ENCODE measurements at regions not wholly inside any gene's neighbourhood (a gene's known extent, or its start where the extent isn't known, plus 50 kb on each side); places are given as distances from the start of the nearest gene placed in this dataset.
"Not testable (repeated sequence)": the region's sequence is repeated elsewhere in the genome, so short reads cannot be mapped to it uniquely, and the experiment has no call there.

DNA sequence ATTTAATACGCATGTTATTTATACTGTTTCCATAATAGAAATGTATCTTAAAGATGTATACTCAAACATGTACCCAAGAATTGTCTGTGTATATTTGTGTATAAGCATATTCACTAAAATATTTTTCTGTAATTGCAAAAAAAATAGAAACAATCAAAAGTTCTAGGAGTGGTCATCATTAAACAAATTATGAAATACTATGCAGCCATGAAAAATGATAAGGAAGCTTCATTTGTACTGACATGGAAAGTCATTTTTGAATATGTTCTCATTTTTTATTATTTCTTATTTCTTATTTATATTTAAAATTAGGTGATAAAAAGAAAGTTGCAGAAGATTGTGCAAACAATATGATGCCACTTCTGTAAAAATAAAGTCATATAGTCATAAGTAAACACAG lies 400.0 kb upstream of the AUTS2 start:
- no peak for DNase-seq (ENCODE audit: low spot score)

DNA sequence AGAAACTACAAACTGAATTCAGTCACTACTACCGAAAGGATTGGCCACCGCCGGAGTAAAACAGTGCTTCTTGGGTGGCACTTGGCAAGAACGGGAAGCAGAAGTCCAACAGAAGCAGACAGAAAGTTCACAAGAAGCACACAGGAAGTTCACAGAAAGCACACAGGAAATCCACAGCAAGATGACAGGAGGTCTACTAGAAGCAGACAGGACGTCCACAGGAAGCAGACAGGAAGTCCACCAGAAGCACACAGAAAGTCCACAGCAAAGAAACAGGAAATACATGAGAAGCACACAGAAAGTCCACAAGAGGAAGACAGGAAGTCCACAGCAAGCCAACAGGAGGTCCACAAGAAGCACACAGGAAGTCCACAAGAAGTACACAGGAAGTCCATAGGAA lies 399.2 kb upstream of the AUTS2 start:
- DNase-seq (ENCODE audit: low spot score), result no peak

DNA sequence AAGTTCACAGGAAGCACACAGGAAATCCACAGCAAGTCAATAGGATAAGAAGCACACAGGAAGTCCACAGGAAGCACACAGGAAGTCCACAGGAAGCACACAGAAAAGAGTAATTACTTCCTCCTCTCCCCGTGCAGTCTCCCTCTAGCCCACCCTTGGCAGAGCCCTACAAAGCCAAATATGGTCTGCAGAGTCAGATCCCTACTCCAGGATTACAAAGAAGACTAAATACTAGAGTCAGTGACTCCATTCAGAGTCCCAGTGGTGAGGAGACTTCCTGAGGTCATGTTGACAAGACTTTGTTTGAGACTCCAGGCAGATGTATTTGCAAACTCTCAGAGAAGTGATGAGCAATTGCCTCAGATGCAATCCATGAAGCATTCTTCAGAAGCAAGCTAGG lies 398.6 kb upstream of the AUTS2 start:
- no peak for DNase-seq (ENCODE audit: low spot score)

DNA sequence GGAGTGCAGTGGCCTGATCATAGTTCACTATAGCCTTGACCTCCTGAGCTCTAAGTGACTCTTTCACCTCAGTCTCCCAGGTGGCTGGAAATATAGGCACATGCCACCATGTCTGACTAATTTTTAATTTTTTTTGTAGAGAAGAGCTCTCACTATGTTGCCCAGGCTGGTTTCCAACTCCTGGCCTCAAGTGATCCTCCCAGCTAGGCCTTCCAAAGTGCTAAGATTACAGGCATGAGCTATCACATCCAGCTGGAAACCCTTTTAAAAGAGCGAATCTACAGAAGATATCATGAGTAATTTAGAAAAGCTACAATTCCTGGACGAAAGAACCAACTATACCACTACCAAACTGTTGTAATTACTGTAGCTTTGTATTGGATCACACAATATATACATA lies 394.4 kb upstream of the AUTS2 start:
- DNase-seq (ENCODE audit: low spot score), result no peak

DNA sequence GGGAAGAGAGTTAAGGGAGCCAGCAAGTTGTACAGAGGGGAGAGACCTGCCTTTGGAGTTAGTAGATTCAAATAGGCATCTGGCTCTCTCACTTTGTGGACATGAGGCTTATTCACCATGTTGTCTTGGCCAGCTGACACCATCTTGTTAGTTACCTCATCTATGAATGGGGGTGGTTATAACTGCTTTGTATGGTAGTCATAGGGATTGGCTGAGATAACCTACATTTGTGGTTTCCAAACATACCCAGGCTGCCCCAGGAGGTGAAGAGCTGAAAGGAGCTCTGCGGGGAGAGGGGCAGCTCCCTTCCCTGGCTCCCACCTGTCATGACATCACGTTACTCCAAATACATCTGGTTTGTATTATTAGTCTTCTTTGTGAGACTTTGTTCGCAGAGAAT lies 393.3 kb upstream of the AUTS2 start:
- no peak for DNase-seq (ENCODE audit: low spot score)

DNA sequence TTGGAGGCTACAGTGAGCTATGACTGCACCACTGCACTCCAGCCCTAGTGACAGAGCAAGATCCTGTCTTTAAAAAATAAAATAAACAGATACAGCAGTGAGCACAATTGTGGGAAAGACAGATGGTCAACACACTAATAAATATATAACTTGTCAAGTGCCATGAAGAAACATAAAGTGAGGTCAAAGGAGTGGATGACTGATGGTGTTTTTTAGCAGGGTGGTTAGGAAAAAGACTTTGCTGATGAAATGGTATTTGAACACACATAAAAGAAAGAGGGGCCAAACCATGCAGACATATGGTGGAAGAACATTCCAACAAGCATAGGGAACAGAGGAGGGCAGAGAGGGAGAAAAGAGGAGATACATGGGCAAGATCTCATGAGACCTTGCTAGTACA lies 392.7 kb upstream of the AUTS2 start:
- no peak for DNase-seq (ENCODE audit: low spot score)

DNA sequence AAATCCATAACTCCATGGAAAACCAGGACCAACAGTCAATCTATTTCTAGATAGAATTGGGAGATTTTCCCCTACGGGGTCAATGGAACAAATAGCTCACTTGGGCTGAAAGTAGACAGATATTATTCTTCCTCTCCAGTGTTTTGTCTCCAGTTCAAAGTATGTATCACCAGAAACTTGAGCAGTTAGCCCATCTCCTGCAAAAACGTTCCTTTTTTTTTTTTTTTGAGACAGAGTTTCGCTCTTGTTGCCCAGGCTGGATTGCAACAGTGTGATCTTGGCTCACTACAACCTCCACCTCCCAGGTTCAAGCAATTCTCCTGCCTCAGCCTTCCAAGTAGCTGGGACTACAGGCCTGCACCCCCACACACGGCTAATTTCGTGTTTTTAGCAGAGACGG lies 390.0 kb upstream of the AUTS2 start:
- no peak for DNase-seq (ENCODE audit: low spot score)

DNA sequence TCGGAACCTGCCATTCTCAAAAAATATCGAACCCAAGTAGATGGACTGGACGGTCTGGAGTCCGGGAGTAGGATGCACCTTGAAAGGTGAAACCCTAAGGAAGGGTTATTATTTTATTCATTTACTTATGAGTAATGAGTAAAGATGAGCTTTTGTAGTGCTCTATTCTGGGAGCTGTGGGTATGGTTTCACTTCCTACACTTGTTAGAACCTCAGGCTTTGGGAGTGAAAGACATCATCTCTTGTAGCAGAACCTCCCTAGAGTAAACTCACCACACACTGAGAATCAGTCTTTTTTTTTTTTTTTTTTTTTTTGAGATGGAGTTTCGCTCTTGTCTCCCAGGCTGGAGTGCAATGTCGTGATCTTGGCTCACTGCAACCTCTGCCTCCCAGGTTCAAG lies 389.4 kb upstream of the AUTS2 start:
- no peak for DNase-seq (ENCODE audit: low spot score)

DNA sequence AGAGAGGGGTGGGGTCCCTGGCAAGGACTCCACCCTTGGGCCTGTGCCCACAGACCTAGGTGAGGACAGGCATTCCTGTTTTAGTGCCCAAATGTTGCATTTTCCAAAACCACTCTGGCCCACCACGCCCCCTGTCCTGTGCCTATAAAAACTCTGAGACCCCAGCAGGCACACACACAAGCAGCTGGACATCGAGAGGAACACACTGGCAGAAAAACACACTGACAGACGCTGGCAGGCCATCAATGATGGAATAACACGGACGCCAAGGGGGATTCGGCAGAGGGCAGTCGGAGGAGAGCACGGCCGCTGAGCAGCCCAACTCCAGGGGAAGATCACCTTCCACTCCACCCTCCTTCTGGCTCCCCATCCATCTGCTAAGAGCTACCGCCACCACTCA lies 386.9 kb upstream of the AUTS2 start:
- no peak for DNase-seq (ENCODE audit: low spot score)

DNA sequence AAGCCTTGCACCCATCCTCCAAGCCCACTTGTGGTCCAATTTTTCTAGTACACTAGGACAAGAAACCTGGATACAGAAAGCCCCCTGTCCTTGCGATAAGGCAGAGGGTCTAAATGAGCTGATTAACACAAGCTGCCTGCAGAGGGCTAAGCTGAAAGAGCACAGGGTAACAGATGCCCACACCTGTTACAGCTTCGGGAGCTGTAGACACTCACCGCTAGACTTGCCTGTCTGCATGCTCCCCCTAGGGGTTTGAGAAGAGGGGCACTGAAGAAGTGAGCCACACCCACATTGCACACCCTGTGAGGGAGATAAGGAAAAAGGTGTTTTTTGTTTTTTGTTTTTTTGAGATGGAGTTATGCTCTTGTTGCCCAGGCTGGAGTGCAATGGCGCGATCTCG lies 386.5 kb upstream of the AUTS2 start:
- no peak for DNase-seq (ENCODE audit: low spot score)

DNA sequence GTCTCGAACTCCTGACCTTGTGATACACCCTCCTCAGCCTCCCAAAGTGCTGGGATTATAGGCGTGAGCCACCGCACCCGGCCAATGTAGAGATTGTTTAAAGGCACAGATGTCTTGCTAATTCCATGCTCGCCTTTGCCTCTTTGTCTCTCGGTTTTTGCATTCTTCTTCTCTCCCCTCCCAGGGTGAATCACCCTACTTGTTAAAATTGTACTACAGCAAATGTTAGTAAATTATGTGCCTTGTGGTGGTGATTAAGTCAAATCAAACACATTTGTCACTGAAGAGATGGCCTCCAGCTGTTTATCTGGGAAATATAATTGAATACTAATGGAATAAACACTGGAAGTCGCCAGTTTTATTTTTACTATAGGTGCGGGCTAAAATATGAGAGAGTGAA lies 384.4 kb upstream of the AUTS2 start:
- DNase-seq (ENCODE audit: low spot score), result no peak

DNA sequence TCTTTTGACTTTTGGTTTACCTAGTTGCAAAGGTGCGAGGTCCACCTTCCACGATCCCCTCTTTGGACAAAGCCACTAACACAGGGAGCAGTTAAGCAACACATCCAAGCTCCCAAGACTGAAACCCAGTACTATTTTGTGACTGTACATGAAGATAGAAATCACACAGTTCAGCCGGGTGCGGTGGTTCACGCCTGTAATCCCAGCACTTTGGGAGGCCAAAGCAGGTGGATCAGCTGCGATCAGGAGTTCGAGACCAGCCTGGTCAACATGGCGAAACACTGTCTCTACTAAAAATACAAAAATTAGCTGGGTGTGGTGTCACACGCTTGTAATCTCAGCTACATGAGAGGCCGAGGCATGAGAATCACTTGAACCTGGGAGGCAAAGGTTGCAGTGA lies 382.8 kb upstream of the AUTS2 start:
- not testable (repeated sequence) for DNase-seq (ENCODE audit: low spot score)

DNA sequence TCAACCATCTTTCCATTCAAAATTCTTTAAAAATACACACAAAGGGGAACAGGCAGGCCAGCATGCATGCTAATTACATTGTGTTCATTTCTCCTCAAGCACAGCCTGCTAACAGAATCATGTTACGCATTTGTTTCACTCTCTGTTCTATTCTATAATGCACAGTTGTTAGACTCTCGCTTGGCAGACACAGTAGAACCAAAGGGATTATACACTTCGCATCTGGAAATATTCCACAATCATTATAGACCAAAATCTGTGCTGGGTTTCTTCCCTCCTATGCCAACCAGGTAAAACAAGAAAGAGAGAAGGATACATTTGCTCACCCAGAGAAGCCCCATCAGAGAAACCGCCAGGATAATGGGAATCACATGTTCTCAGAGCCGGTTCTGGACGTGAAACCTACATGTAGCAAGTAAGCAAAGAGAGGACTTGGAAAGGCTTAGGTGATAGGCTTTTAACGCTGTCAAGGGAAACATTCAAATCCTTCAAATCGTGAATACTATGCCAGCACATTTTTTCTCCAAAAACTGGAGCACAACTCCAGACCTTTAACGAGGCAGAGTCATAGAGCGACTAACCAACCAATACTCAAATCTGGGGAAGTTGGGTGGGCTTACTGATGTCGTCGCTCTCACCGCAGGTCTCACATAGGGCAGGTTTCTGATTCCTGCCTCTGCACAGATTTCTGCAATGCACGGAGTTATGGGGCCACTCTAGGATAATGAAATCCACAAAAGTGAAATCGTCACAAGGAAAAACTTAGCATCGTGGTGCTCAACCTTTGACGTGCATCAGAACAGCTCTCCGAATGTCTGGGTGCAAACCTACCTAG lies 380.5 kb upstream of the AUTS2 start:
- DNase-seq (ENCODE audit: low spot score), result no peak

DNA sequence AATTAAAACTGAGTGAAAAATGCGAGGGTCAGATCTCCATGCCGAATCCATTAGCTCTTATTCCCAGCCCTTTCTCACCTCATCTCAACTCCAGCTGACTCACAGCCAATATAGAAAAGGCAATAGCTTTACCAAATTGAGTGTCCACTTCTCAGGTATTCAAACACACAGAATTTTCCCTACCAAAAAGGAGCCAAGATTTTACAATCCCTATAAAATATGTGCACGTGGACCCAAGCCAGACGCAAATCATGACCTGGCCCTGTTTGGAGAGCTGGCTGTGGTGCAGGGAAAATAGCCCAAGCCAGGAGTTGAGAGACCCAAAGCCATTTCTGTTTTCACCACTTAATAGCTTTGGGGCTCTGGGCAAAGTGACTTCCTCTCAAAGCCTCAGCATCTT lies 379.7 kb upstream of the AUTS2 start:
- DNase-seq (ENCODE audit: low spot score), result no peak

DNA sequence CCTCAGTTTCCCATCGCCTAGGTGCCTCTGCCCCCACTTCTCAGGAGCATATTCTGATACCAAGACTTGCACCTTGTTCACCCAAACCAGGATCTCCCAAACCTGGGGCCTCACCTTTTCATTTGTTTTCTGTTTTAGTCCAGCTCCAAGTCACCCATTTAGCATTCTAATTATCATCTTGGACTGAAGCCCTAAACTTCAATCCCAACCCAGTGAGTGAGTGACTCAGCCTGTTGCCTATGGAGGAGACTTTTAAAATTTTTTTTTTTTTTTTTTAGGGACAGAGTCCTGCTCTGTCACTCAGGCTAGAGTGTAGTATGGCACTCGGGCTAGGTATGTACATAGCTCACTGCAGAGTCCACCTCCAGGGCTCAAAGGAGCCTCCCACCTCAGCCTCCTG lies 378.9 kb upstream of the AUTS2 start:
- DNase-seq (ENCODE audit: low spot score), result no peak

DNA sequence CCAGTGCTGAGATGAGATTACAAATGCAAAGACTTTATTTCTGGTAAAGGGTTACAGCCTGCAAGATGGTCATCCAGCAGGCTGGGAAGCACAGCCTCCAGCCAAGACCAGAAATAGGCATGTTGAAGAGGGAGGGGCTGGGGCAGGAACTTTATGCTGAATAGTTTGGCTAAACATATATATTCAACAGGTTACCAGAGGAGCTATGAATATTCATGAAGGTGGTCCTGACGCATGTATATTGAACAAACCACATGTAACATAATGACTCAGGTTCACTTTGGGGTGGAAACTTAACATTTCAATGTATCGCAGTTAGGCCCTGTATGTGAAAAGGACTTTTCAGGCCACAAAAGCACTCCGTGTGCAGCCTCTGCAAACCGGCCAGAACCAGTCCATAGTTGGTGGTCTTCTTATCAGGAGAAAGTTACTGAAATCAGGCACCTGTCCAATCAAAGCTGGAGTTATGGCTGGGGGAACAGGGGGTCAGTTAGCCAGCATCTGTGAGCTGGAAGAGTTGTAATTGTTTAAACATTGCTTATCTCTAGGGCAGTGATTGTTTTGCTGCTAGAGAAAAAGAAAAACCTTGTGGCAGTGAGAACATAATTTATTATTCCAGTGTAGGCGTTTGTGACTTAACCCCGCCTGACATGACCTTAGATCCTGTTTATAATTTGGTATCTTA lies 372.9 kb upstream of the AUTS2 start:
- no peak for DNase-seq (ENCODE audit: low spot score)

DNA sequence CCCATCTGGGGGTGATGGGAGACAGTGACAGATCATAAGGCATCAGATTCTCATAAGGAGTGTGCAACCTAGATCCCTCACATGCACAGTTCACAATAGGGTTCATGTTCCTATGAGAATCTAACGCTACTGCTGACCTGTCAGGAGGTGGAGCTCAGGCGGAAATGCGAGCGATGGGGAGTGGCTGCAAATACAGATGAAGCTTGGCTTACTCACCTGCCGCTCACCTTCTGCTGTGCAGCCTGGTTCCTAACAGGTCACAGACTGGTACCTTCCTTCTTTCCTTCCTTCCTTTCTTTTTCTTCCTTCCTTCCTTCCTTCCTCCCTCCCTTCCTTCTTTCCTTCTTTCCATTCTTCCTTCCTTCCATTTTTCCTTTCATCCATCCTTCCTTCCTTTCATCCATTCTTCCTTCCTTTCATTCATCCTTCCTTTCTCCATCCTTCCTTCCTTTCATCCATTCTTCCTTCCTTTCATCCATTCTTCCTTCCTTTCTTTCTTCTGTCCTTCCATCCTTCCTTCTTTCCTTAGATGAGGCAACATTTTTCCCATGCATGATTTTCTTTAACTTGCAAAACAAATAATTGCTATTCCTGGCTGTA lies 370.0 kb upstream of the AUTS2 start:
- no peak for DNase-seq (ENCODE audit: low spot score)

DNA sequence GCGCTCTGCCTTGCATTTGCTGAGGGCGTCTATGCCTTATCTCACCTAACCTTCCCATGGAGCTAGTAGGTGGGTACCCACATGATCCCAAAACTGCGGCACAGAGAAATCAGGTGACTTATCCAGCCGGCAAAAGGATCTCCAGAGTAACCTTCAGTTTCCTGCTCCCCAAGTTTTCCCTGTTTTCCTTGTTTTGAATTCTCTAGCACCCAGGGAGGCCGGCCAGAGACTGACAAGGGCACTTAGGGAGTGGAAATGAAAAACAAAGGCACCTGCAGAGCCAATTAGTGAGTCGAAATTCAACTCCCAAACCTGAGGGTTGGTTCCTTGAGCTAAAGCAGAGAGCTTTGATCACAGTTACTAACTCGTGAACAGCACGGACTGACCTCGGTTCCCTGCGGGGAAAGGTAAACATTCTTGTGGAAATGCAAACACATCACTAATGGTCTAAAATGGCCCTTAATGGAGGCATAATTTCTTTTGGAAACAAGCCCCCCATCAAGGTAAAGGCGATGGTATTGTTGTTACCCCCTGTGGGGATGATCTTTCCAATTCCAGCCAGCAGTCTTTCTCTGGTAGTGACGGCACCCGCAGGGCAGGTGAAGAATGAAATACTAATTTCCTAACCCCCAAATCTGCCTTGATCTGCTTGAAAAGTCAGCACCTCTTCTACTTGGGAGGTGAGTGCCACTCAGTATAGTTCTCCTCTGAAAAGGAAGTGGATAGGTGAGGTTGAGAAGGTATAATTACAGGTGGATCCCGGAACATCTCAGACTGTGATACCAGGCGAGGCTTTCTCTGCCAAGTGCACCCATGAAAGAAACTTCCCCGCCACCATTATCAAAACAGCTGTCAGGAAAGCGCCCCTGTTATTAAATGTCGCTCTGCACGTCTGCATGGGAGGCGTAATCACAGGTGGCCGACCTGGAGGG lies 365.6 kb upstream of the AUTS2 start:
- no peak for DNase-seq (ENCODE audit: low spot score)

DNA sequence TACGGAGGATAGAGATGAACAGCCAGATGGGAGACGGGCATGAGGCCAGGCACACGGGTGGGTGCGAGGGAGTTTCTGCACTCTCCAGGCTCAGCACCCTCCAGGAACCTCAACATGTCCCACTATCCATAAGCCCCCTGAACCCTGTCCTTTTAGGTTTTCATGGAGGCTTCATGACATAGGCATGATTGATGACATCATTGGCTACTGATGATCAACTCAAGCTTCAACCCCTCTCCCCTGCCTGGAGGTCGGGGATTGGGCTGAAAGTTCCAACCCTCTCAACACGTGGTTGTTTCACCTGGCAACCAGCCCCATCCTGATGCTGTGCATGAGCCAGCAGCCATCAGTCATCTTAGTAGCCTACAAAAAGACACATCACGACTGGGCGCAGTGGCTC lies 360.7 kb upstream of the AUTS2 start:
- no peak for DNase-seq (ENCODE audit: low spot score)

DNA sequence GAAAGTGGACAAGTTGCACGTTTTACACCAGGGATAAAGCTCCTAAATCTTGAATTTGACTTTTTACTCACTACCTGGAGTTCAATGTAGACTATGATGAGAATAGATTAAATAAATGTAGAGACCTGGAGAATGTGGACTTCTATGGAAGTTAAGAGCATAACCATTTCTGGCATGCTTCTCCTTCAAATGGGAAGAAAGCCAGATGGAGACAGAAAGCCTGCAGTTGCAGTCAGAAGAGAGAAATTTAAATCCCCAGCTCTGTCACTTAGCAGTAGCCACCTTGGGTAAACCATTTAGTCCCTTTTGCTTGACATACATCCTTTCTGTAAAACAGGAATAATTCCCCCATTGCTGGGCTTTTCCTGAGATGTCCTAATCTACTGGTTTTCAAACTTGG lies 355.3 kb upstream of the AUTS2 start:
- DNase-seq (ENCODE audit: low spot score), result no peak

DNA sequence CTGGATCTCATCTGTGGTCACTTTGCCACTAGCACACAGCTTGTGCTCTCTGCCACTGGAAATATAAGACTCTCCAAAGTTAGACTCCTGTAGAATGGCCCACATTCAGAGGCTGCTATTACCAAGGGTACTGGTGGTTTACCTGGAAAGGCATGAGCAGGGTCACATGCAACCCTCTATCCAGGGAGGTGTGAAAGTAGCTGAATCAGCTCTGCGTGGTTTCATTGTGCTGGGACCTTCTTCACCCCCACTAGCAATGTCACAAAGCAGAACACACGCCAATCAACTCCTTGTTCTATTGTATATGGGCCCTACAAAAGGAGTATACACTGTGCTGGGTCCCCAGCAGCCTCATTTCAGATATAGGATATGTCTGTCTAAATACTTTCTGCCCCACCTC lies 353.6 kb upstream of the AUTS2 start:
- DNase-seq (ENCODE audit: low spot score), result no peak

DNA sequence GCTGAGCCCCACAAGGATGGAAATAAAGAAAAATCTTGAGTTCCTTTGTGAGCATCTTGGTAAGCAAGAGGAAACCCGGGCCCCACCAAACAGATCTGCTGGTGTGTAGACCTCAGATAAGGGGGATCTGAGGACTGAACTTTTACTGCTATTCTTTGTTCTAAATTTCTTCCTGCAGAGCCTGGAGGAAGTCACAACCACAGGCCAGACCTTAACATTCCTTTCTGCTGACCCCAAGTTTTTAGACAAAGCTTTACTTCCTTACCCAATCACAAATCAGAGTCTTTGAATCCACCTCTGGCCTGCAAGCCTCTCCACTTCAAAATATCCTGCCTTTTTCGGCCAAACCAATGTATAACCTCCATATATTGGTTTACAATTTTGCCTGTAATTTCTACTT lies 352.6 kb upstream of the AUTS2 start:
- DNase-seq (ENCODE audit: low spot score), result no peak

Data from hematopoietic multipotent progenitor cell treated with erythropoietin and hydrocortisone succinate and interleukin-3 and kit ligand, for 15 days (in vitro differentiated cells).